ENCODE measurements at regions not wholly inside any gene's neighbourhood (a gene's known extent, or its start where the extent isn't known, plus 50 kb on each side); places are given as distances from the start of the nearest gene placed in this dataset.

GRCh38 chr15:95888762-95889161 lies 441.7 kb upstream of the NR2F2 start:
- no peak for DNase-seq

- no peak for DNase-seq
Observed at GRCh38 chr15:95894407-95894956, 436.0 kb upstream of the NR2F2 start.

GRCh38 chr15:95895508-95895907 lies 435.0 kb upstream of the NR2F2 start:
- no peak for DNase-seq

- DNase-seq, result no peak
Observed at GRCh38 chr15:95897651-95898050, 432.8 kb upstream of the NR2F2 start.

GRCh38 chr15:95898761-95899160 lies 431.7 kb upstream of the NR2F2 start:
- no peak for DNase-seq

- DNase-seq, result no peak
Observed at GRCh38 chr15:95901271-95901670, 429.2 kb upstream of the NR2F2 start.

GRCh38 chr15:95902606-95903005 lies 427.9 kb upstream of the NR2F2 start:
- DNase-seq, result no peak

- no peak for DNase-seq
Observed at GRCh38 chr15:95903352-95903751, 427.1 kb upstream of the NR2F2 start.

- no peak for DNase-seq
Observed at GRCh38 chr15:95910643-95911212, 419.8 kb upstream of the NR2F2 start.

- DNase-seq, result no peak
Observed at GRCh38 chr15:95911570-95912279, 418.8 kb upstream of the NR2F2 start.

- DNase-seq, result no peak
Observed at GRCh38 chr15:95912280-95912625, 418.2 kb upstream of the NR2F2 start.

- no peak for DNase-seq
Observed at GRCh38 chr15:95912728-95913127, 417.8 kb upstream of the NR2F2 start.

- DNase-seq, result no peak
Observed at GRCh38 chr15:95916568-95916967, 413.9 kb upstream of the NR2F2 start.

- no peak for DNase-seq
Observed at GRCh38 chr15:95918525-95918924, 412.0 kb upstream of the NR2F2 start.

GRCh38 chr15:95919460-95919859 lies 411.0 kb upstream of the NR2F2 start:
- no peak for DNase-seq

GRCh38 chr15:95921404-95921803 lies 409.1 kb upstream of the NR2F2 start:
- no peak for DNase-seq

- DNase-seq, result no peak
Observed at GRCh38 chr15:95922431-95922830, 408.1 kb upstream of the NR2F2 start.

GRCh38 chr15:95923792-95924191 lies 406.7 kb upstream of the NR2F2 start:
- DNase-seq, result no peak

- DNase-seq, result no peak
Observed at GRCh38 chr15:95928822-95929221, 401.7 kb upstream of the NR2F2 start.

- DNase-seq, result peak; percentile 2
Observed at GRCh38 chr15:95929232-95929846, 401.2 kb upstream of the NR2F2 start.

- no peak for DNase-seq
Observed at GRCh38 chr15:95930659-95931375, 399.7 kb upstream of the NR2F2 start.

GRCh38 chr15:95931619-95932018 lies 398.9 kb upstream of the NR2F2 start:
- no peak for DNase-seq

GRCh38 chr15:95932141-95932540 lies 398.4 kb upstream of the NR2F2 start:
- DNase-seq, result no peak
